ENCODE measurements at regions not wholly inside any gene's neighbourhood (a gene's known extent, or its start where the extent isn't known, plus 50 kb on each side); places are given as distances from the start of the nearest gene placed in this dataset.

DNA sequence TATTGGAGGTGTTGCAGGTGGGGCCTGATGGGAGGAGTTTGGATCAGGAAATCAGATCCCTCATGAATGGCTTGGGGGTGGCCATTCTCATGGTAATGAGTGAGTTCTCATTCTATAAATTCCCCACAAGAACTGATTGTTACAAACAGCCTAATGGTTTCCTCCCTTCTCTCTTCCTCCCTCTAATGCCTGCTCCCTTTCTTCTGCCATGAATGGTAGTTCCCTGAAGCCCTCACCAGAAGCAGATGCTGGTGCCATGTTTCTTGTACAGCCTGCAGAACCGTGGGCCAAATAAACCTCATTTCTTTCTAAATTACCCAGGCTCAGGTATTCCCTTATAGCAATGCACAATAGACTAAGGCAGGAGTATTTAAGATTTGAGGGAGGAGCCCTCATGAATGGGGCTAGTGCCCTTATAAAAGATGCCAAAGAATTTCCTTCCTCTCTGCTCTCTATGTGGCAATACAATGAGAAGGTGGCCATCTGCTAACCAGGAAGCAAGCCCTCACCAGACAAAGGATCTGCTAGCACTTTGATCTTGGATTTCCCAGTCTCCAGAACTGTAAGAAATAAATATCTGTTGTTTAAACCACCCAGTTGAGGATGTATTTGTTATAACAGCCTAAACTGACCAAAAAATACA, 251.8 kb downstream of the ZEB2 start:
- no peak overlapping the region for H3K27ac ChIP-seq
- no peak for TF ChIP-seq ZFX (IDR thresholded peaks at IDR 0.05)
- TF ChIP-seq, protein P1, sequence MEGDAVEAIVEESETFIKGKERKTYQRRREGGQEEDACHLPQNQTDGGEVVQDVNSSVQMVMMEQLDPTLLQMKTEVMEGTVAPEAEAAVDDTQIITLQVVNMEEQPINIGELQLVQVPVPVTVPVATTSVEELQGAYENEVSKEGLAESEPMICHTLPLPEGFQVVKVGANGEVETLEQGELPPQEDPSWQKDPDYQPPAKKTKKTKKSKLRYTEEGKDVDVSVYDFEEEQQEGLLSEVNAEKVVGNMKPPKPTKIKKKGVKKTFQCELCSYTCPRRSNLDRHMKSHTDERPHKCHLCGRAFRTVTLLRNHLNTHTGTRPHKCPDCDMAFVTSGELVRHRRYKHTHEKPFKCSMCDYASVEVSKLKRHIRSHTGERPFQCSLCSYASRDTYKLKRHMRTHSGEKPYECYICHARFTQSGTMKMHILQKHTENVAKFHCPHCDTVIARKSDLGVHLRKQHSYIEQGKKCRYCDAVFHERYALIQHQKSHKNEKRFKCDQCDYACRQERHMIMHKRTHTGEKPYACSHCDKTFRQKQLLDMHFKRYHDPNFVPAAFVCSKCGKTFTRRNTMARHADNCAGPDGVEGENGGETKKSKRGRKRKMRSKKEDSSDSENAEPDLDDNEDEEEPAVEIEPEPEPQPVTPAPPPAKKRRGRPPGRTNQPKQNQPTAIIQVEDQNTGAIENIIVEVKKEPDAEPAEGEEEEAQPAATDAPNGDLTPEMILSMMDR (conservative IDR thresholded peaks at IDR 0.05), result no peak

DNA sequence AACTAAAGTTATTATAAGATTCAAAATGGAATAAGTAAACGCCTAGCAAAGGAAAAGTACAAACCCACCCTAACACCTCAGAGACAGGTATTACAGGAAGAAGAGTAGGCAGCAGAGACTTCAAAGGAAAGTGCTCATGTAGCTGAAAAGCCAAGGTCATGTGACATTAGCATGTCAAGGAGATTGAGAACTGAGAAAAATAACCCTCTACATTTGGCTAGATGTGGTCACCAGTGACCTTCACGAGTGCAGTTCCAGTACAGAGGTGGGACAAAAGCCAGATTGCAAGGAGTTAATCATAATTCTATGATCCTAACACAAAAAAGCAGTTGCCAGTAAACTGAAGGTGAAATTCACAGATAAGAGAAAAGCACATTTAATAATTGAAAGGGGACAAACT, 252.7 kb downstream of the ZEB2 start:
- TF ChIP-seq, protein P1 (conservative IDR thresholded peaks at IDR 0.05), result no peak
- TF ChIP-seq ZFX (IDR thresholded peaks at IDR 0.05), result no peak

DNA sequence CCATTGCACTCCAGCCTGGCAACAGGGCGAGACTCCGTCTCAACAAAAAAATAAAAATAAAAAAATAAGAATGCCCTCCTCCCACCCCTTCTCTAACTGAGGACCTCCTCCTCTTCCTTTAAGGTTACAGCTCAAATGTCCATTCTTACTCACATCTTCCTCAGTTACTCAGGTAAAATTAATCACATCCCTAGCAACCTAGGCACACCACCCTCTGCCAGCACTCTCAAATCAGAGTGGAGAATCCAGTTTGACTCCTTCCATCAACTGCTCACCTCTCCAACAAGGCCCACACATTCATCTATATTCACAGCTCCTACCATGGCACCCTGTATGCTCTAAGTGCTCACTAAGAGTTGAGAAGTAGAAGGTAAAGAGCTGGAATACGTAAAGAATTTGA, 254.3 kb downstream of the ZEB2 start:
- no peak for TF ChIP-seq ZFX (IDR thresholded peaks at IDR 0.05)
- TF ChIP-seq, protein P1 (conservative IDR thresholded peaks at IDR 0.05), result no peak

More for the DNA sequence above, 252.7 kb downstream of the ZEB2 start:
- H3K27ac ChIP-seq, result no peak overlapping the region

DNA sequence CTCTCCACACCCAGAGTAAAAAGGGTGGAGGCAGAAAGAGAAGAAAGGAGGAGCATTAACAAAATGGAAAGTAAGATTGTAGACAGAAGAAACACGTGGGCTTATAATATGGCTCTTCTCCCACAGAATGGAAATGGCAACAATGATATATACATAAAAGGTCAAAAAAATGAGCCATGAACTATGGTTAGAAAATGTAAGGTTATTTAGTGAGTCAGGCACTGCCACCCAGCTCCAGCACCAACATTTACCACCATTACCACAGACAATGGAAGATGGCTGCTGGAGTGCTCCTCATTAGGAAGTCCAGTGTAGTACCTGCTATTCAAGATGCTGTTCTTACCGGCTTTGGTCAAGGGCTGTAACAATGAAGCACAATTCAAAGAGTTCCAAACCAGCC, 258.0 kb downstream of the ZEB2 start:
- no peak overlapping the region for H3K27ac ChIP-seq
- TF ChIP-seq, protein P1 (conservative IDR thresholded peaks at IDR 0.05), result no peak
- TF ChIP-seq ZFX (IDR thresholded peaks at IDR 0.05), result no peak

More for the DNA sequence above, 254.3 kb downstream of the ZEB2 start:
- no peak overlapping the region for H3K27ac ChIP-seq

DNA sequence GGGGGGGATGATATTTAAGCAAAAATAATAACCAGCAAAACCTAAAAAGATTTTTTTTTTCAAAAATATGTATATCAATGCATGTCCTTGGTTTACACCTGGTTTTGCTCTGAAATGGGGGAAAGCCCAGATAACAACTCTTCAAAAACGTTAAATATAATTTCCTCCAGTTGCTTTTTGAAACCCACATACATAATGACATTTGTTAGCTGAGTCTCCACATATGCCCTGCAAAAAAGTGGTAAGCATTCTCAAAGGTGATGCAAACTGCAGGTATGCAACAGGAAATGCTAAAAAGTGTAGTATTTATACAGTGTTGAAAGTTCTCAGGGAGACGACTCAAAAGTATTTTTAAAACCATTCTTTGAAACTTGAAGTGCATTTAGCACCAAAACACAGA, 258.6 kb downstream of the ZEB2 start:
- TF ChIP-seq, protein P1 (conservative IDR thresholded peaks at IDR 0.05), result no peak
- no peak for TF ChIP-seq ZFX (IDR thresholded peaks at IDR 0.05)
- no peak overlapping the region for H3K27ac ChIP-seq

DNA sequence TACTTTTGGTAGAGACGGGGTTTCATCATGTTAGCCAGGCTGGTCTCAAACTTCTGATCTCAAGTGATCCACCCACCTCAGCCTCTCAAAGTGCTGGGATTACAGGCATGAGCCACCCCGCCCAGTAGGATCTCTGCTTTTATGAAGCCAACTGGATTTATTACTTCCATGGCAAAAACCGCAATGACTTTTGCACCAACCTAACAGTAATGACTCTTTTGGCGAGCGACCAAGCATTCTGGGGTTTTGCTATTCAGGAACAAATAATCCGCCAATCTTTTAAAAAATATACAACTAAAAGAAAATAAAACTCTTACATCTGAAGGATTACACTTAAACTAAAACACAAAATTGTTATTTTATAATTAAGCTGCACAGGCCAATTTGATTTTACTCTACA, 260.6 kb downstream of the ZEB2 start:
- TF ChIP-seq, protein P1 (conservative IDR thresholded peaks at IDR 0.05), result no peak
- no peak for TF ChIP-seq ZFX (IDR thresholded peaks at IDR 0.05)
- no peak overlapping the region for H3K27ac ChIP-seq

DNA sequence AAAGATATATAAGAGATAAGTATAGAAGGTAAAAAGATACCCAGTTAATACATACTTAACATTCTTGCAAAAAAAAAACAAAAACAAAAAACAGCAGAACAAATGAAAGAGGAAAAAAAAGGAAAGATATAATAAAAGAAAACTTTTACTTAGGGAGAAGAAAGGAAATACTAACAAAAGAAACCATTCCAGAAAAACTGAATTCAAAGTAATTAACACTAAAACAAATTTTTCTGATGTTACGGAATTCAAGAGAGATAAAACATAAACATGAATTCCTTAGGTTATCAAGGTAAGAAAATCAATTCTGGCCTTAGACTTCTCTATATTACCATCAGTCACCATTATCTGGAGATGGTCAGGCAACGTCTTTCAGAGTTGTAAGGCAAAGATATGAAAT, 261.8 kb downstream of the ZEB2 start:
- TF ChIP-seq, protein P1 (conservative IDR thresholded peaks at IDR 0.05), result no peak
- no peak for TF ChIP-seq ZFX (IDR thresholded peaks at IDR 0.05)
- H3K27ac ChIP-seq, result no peak overlapping the region

Measured in C4-2B (cell line).